GM12878 (cell line): ENCODE measurements at regions not wholly inside any gene's neighbourhood (a gene's known extent, or its start where the extent isn't known, plus 50 kb on each side); places are given as distances from the start of the nearest gene placed in this dataset.

Experiments used
- BCL11A ChIP-seq: IDR thresholded peaks from 2 replicates; pipeline ENCODE4 v1.6.1; 2011; ENCODE audit warnings: low read depth, low read length
- CREM ChIP-seq: IDR thresholded peaks from 2 replicates; pipeline ENCODE4 v1.6.1; 2014; ENCODE audit warnings: antibody characterized with exemption, low read depth
- EZH2 ChIP-seq: IDR thresholded peaks from 2 replicates; pipeline ENCODE4 v1.6.1; 2012; ENCODE audit warnings: low read depth, mild to moderate bottlenecking, control low read depth, inconsistent platforms, low read length, borderline replicate concordance; ENCODE audit not compliant: control insufficient read depth
- FOXK2 ChIP-seq: fragments of 450-650 bp; IDR thresholded peaks from 2 replicates; pipeline ENCODE4 v1.6.1; 2017; ENCODE audit warnings: mild to moderate bottlenecking, moderate library complexity
- IKZF1 ChIP-seq: fragments of 450-650 bp; conservative IDR thresholded peaks from 2 replicates; pipeline ENCODE4 v1.6.1; 2017; ENCODE audit warnings: antibody characterized with exemption, mild to moderate bottlenecking
- MTA2 ChIP-seq: fragments of 450-650 bp; IDR thresholded peaks from 2 replicates; pipeline ENCODE4 v1.6.1; 2016; ENCODE audit warnings: low read depth, mild to moderate bottlenecking, moderate library complexity
- RFX5 ChIP-seq: IDR thresholded peaks from 2 replicates; pipeline ENCODE4 v1.6.1; 2011; ENCODE audit warnings: low read depth, low read length, improper control_type of control experiment
- SMAD5 ChIP-seq: IDR thresholded peaks from 2 replicates; pipeline ENCODE4 v1.6.1; 2016; ENCODE audit warnings: antibody characterized with exemption, low read depth
- TBL1XR1 ChIP-seq: IDR thresholded peaks from 2 replicates; pipeline ENCODE4 v1.6.1; 2012; ENCODE audit warnings: low read depth, low read length, improper control_type of control experiment
- TCF3 ChIP-seq: IDR thresholded peaks from 2 replicates; pipeline ENCODE4 v1.6.1; 2012; ENCODE audit warnings: low read depth, mild to moderate bottlenecking, low read length, borderline replicate concordance; ENCODE audit not compliant: insufficient read depth
- ZNF217 ChIP-seq: fragments of 450-650 bp; IDR thresholded peaks from 2 replicates; pipeline ENCODE4 v1.6.1; 2017; ENCODE audit warnings: antibody characterized with exemption, mild to moderate bottlenecking
- ZNF384 ChIP-seq: IDR thresholded peaks from 2 replicates; pipeline ENCODE4 v1.6.1; 2012; ENCODE audit warnings: low read depth, mild to moderate bottlenecking, low read length, improper control_type of control experiment, borderline replicate concordance
- ZNF622 ChIP-seq: fragments of 450-650 bp; IDR thresholded peaks from 2 replicates; pipeline ENCODE4 v1.6.1; 2017; ENCODE audit warnings: mild to moderate bottlenecking, inconsistent platforms
- ZSCAN29 ChIP-seq: fragments of 450-650 bp; IDR thresholded peaks from 2 replicates; pipeline ENCODE4 v1.6.1; 2017; ENCODE audit warnings: mild to moderate bottlenecking, moderate library complexity
- TF ChIP-seq, protein P1 (sequence below): fragments of 450-650 bp; conservative IDR thresholded peaks from 2 replicates; pipeline ENCODE4 v1.6.1; 2017; ENCODE audit warnings: mild to moderate bottlenecking, moderate library complexity
- TF ChIP-seq, protein P2 (sequence below): fragments of 450-650 bp; IDR thresholded peaks from 2 replicates; pipeline ENCODE4 v1.6.1; 2017; ENCODE audit warnings: mild to moderate bottlenecking, low read depth, inconsistent platforms; ENCODE audit not compliant: poor library complexity, severe bottlenecking
- TF ChIP-seq, protein P3 (sequence below): fragments of 450-650 bp; IDR thresholded peaks from 2 replicates; pipeline ENCODE4 v1.6.1; 2017; ENCODE audit warnings: mild to moderate bottlenecking, moderate library complexity
- TF ChIP-seq, protein P4 (sequence below): fragments of 450-650 bp; IDR thresholded peaks from 2 replicates; pipeline ENCODE4 v1.6.1; 2016; ENCODE audit warnings: mild to moderate bottlenecking

DNA sequence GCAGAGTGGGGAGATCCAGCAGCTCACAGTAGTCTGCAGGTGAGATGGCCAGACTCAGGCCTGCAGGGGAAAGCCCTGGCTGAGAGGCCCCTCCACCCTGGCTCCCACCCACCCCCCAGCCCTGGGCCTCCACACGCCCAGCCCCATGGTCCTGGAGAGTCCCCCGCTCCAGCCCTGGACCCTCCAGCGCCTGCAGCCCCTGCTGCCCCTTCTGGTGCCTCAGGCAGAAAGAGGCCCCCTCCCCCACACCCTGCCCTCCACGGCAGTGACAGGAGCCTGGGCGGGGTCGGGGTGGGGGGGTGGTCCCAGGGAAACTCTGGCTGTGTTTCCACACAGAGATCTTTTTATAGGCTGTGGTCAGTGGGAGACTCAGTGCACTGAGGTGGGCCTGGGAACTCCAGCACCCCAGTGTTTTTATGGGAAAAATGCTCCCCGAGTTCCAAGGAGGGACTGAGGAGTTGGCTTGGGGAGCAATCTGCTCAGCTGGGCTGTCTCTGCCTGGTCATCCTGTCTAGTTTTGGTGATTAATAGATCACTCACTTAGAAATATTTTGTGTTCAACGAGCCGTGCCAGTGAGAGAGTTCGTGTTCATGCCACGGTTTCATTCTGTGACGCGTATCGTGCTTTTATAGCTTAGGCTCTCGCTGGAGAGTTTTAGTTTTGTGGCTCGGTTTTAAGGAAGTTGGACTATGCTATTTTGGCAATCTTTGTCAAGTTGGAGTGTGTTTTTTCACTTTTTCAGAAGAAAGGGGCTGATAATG, 53.1 kb upstream of the HGFAC start (continued):
- TF ChIP-seq, protein P1, sequence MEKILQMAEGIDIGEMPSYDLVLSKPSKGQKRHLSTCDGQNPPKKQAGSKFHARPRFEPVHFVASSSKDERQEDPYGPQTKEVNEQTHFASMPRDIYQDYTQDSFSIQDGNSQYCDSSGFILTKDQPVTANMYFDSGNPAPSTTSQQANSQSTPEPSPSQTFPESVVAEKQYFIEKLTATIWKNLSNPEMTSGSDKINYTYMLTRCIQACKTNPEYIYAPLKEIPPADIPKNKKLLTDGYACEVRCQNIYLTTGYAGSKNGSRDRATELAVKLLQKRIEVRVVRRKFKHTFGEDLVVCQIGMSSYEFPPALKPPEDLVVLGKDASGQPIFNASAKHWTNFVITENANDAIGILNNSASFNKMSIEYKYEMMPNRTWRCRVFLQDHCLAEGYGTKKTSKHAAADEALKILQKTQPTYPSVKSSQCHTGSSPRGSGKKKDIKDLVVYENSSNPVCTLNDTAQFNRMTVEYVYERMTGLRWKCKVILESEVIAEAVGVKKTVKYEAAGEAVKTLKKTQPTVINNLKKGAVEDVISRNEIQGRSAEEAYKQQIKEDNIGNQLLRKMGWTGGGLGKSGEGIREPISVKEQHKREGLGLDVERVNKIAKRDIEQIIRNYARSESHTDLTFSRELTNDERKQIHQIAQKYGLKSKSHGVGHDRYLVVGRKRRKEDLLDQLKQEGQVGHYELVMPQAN, result no peak
- no peak for TF ChIP-seq ZNF217
- TF ChIP-seq TBL1XR1, result no peak
- no peak for TF ChIP-seq EZH2
- no peak for TF ChIP-seq ZNF384
- TF ChIP-seq SMAD5, result no peak
- peak; percentile 62; the same call in 1 of the 2 replicates for TF ChIP-seq BCL11A
- peak; percentile 77 for TF ChIP-seq CREM
- peak; percentile 90 for TF ChIP-seq IKZF1
- no peak for TF ChIP-seq TCF3
- TF ChIP-seq ZSCAN29, result no peak
- peak; percentile 84 for TF ChIP-seq MTA2
- no peak for TF ChIP-seq RFX5
- TF ChIP-seq ZNF622, result no peak
- TF ChIP-seq, protein P2, sequence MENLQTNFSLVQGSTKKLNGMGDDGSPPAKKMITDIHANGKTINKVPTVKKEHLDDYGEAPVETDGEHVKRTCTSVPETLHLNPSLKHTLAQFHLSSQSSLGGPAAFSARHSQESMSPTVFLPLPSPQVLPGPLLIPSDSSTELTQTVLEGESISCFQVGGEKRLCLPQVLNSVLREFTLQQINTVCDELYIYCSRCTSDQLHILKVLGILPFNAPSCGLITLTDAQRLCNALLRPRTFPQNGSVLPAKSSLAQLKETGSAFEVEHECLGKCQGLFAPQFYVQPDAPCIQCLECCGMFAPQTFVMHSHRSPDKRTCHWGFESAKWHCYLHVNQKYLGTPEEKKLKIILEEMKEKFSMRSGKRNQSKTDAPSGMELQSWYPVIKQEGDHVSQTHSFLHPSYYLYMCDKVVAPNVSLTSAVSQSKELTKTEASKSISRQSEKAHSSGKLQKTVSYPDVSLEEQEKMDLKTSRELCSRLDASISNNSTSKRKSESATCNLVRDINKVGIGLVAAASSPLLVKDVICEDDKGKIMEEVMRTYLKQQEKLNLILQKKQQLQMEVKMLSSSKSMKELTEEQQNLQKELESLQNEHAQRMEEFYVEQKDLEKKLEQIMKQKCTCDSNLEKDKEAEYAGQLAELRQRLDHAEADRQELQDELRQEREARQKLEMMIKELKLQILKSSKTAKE, result peak; percentile 46
- no peak for TF ChIP-seq FOXK2
- TF ChIP-seq, protein P3, sequence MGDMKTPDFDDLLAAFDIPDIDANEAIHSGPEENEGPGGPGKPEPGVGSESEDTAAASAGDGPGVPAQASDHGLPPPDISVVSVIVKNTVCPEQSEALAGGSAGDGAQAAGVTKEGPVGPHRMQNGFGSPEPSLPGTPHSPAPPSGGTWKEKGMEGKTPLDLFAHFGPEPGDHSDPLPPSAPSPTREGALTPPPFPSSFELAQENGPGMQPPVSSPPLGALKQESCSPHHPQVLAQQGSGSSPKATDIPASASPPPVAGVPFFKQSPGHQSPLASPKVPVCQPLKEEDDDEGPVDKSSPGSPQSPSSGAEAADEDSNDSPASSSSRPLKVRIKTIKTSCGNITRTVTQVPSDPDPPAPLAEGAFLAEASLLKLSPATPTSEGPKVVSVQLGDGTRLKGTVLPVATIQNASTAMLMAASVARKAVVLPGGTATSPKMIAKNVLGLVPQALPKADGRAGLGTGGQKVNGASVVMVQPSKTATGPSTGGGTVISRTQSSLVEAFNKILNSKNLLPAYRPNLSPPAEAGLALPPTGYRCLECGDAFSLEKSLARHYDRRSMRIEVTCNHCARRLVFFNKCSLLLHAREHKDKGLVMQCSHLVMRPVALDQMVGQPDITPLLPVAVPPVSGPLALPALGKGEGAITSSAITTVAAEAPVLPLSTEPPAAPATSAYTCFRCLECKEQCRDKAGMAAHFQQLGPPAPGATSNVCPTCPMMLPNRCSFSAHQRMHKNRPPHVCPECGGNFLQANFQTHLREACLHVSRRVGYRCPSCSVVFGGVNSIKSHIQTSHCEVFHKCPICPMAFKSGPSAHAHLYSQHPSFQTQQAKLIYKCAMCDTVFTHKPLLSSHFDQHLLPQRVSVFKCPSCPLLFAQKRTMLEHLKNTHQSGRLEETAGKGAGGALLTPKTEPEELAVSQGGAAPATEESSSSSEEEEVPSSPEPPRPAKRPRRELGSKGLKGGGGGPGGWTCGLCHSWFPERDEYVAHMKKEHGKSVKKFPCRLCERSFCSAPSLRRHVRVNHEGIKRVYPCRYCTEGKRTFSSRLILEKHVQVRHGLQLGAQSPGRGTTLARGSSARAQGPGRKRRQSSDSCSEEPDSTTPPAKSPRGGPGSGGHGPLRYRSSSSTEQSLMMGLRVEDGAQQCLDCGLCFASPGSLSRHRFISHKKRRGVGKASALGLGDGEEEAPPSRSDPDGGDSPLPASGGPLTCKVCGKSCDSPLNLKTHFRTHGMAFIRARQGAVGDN, result peak; percentile 34; the same call in 1 of the 2 replicates
- TF ChIP-seq, protein P4, sequence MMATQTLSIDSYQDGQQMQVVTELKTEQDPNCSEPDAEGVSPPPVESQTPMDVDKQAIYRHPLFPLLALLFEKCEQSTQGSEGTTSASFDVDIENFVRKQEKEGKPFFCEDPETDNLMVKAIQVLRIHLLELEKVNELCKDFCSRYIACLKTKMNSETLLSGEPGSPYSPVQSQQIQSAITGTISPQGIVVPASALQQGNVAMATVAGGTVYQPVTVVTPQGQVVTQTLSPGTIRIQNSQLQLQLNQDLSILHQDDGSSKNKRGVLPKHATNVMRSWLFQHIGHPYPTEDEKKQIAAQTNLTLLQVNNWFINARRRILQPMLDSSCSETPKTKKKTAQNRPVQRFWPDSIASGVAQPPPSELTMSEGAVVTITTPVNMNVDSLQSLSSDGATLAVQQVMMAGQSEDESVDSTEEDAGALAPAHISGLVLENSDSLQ, result peak; percentile 90
